T-cell (primary cell): ENCODE measurements at regions not wholly inside any gene's neighbourhood (a gene's known extent, or its start where the extent isn't known, plus 50 kb on each side); places are given as distances from the start of the nearest gene placed in this dataset.

Experiments
- ATAC-seq, 4 experiments: fragments of 200-7000 bp in 3 of 4; fragments of 150-1000 bp in 1 of 4; cut with Tn5 transposase; replicated peaks in 1 of 4; 1 replicate in 3 of 4; 2 replicates in 1 of 4; pipeline ENCODE4 v1.10.0; 2021; ENCODE audit warnings: moderate library complexity in 3 of 4, mild to moderate bottlenecking in 2 of 4, moderate number of reproducible peaks in 1 of 4
- CTCF ChIA-PET, 2 donors: fragments of 300-600 bp; sonication (Branson Sonifier 250); formaldehyde crosslinking; loops; one replicate each; lab custom pipeline; 2022; ENCODE audit warnings: antibody characterized with exemption in 2 of 2; lab: Charles Lee
- POLR2A ChIA-PET, 2 donors: fragments of 300-600 bp; sonication (Branson Sonifier 250); formaldehyde crosslinking; loops; one replicate each; lab custom pipeline; 2022; ENCODE audit warnings: antibody characterized with exemption in 2 of 2; lab: Charles Lee
- DNase-seq, 35 experiments: peaks; one replicate each; pipeline versions ENCODE4 v3.0.0 to v3.0.0-alpha.2; 2013 to 2023
- H3K27ac ChIP-seq: one replicate; pipeline ENCODE4 v1.5.1; 2013; ENCODE audit warnings: low read length
- H3K27me3 ChIP-seq, 2 experiments: replicated peaks in 1 of 2; 1 replicate in 1 of 2; 2 replicates in 1 of 2; pipeline versions ENCODE4 v1.6.1 to v1.7.0; 2013; ENCODE audit warnings: low read length in 1 of 2, mixed read lengths in 1 of 2; ENCODE audit not compliant: control insufficient read depth in 2 of 2, insufficient read depth in 2 of 2; ENCODE audit errors: extremely low read depth in 1 of 2
- H3K36me3 ChIP-seq, 2 donors: 1 replicate in 1 of 2; 2 replicates in 1 of 2; pipeline versions ENCODE4 v1.6.1 to v1.7.0; 2013; ENCODE audit warnings: low read length in 1 of 2; ENCODE audit not compliant: control insufficient read depth in 2 of 2, insufficient read depth in 1 of 2; ENCODE audit errors: extremely low read depth in 1 of 2
- H3K4me1 ChIP-seq, 2 experiments: 1 replicate in 1 of 2; 2 replicates in 1 of 2; pipeline versions ENCODE4 v1.6.1 to v1.7.0; 2013; ENCODE audit warnings: low read length in 2 of 2, mixed read lengths in 1 of 2; ENCODE audit not compliant: insufficient read depth in 2 of 2, control insufficient read depth in 1 of 2; ENCODE audit errors: extremely low read depth in 1 of 2
- H3K4me3 ChIP-seq, 2 donors: 1 replicate in 1 of 2; 2 replicates in 1 of 2; pipeline versions ENCODE4 v1.5.1 to v1.7.0; 2013; ENCODE audit warnings: mild to moderate bottlenecking in 2 of 2, low read length in 1 of 2, moderate library complexity in 1 of 2; ENCODE audit not compliant: control insufficient read depth in 1 of 2; ENCODE audit errors: extremely low read depth in 1 of 2
- H3K9me3 ChIP-seq: 2 replicates; pipeline ENCODE4 v1.7.0; 2013
- H3K27ac Mint-ChIP-seq, 2 donors: one replicate each; pipeline ENCODE4 v1.8.0; 2020 to 2021; ENCODE audit warnings: mild to moderate bottlenecking in 2 of 2, mixed read lengths in 2 of 2
- H3K27me3 Mint-ChIP-seq, 2 donors: one replicate each; pipeline ENCODE4 v1.8.0; 2021 to 2022; ENCODE audit warnings: mixed read lengths in 2 of 2
- H3K36me3 Mint-ChIP-seq: one replicate; pipeline ENCODE4 v1.8.0; 2021; ENCODE audit warnings: mixed read lengths
- H3K4me1 Mint-ChIP-seq, 3 donors: one replicate each; pipeline ENCODE4 v1.8.0; 2020 to 2022; ENCODE audit warnings: mixed read lengths in 3 of 3, mild to moderate bottlenecking in 1 of 3
- H3K4me3 Mint-ChIP-seq, 3 donors: one replicate each; pipeline ENCODE4 v1.8.0; 2020 to 2022; ENCODE audit warnings: mild to moderate bottlenecking in 3 of 3, mixed read lengths in 3 of 3, moderate library complexity in 3 of 3
- H3K9me3 Mint-ChIP-seq, 3 donors: one replicate each; pipeline ENCODE4 v1.8.0; 2020 to 2022; ENCODE audit warnings: mixed read lengths in 3 of 3
- WGBS: methylation state at CpG from one replicate; pipeline ENCODE4 v1.1.5; 2013; ENCODE audit warnings: missing lambda C conversion rate; ENCODE audit not compliant: insufficient coverage; 5-methylcytosine and 5-hydroxymethylcytosine counted together

DNA sequence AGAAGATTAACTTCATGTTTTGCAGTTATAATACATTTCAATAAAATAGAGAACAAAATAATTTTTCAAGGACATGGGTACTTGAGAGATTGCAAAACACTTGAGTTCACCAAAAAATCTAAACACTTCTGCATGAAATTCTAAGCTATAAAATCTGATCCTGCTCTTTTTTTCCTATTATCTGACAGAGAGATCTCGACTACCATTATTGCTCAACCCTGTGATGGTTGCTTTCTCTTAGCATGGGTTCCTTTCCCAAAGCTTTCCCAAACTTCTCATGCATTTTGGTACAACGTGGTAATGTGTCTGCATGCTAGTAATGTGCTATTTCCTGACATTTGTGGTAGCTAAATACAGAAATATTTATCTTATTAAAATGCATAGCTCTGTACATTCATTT is 1243.1 kb upstream of the ADGRB3 start:
- Histone ChIP-seq H3K27me3 (no peaks in the 10 kb centered on the region), H3K27ac (no peak overlapping the region), H3K36me3 (no peaks in the 10 kb centered on the region), H3K9me3 (no peaks in the 10 kb centered on the region), H3K4me3 (no peak overlapping the region), H3K4me1 (no peaks in the 10 kb centered on the region)
- ATAC-seq, result no peak
- no peak for DNase-seq
- ChIA-PET POLR2A (no interaction called here), CTCF (no interaction called here)
- no peaks in the 10 kb centered on the region for H3K4me1 Mint-ChIP-seq
- no peak overlapping the region for H3K27ac Mint-ChIP-seq
- WGBS, result no CpG with 5 or more reads among the region's 2 CpGs
- H3K9me3 Mint-ChIP-seq, result peaks cover 8 to 13% (median 9%) of the 10 kb centered on the region in 3 donors
- H3K4me3 Mint-ChIP-seq, result no peak overlapping the region
- H3K27me3 Mint-ChIP-seq, result no peaks in the 10 kb centered on the region
- no peaks in the 10 kb centered on the region for H3K36me3 Mint-ChIP-seq

DNA sequence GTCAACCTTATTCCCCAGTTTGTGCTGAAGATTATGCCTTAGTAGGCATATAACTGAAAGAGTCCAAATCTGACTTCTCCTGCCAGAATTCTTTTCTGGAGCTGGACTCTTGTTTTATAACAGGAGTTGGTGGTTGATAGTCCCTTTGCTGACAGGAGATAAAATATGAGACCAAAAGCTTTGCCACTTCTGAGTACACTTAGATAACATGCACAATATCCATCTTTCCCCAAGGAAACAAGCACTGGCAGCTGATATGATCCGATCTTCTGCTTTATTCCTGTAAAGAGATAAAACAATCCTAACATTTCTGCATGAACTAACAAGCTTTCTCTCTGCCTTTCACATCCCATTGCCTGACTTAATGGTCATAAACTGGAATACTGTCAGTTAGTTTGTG is 1265.4 kb upstream of the ADGRB3 start:
- CTCF ChIA-PET, result no interaction called here
- H3K27me3 Mint-ChIP-seq, result no peaks in the 10 kb centered on the region
- H3K9me3 ChIP-seq, result no peaks in the 10 kb centered on the region
- POLR2A ChIA-PET, result no interaction called here
- peaks cover 0 to 3% (median 2%) of the 10 kb centered on the region in 3 donors for H3K9me3 Mint-ChIP-seq
- no peaks in the 10 kb centered on the region for H3K4me1 ChIP-seq
- no peaks in the 10 kb centered on the region for H3K36me3 ChIP-seq
- DNase-seq (no peak), ATAC-seq (no peak)
- no peaks in the 10 kb centered on the region for H3K27me3 ChIP-seq
- H3K36me3 Mint-ChIP-seq, result no peaks in the 10 kb centered on the region
- H3K4me1 Mint-ChIP-seq, result no peaks in the 10 kb centered on the region
- WGBS, result 78% methylated on average over 1 of the region's 1 CpG
- H3K4me3 ChIP-seq, result no peak overlapping the region
- H3K27ac ChIP-seq, result no peak overlapping the region
- H3K4me3 Mint-ChIP-seq, result no peak overlapping the region
- H3K27ac Mint-ChIP-seq, result no peak overlapping the region

DNA sequence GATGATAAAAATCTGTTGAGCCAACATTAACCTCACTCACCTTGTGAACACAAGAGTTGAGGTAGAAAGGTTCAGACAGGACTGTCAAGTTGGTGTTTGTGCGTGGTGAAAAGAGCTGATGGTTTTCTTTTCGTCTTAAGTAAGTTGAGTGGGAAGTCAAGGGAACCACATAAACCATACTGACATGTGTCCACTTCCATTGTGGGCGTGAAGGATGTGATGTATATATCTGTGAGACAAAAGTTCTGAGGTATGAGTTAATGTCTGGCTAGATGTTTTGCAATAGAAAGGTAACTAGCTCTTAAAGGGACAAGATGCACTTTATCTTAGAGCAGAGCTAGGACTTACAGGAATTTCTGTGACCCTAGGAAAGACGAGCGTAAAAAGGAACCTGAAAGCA is 1272.1 kb upstream of the ADGRB3 start:
- Mint-ChIP-seq H3K9me3 (no peaks in the 10 kb centered on the region), H3K4me3 (no peak overlapping the region), H3K4me1 (peaks cover 4 to 7% (median 6%) of the 10 kb centered on the region in 3 donors), H3K27ac (no peak overlapping the region), H3K36me3 (no peaks in the 10 kb centered on the region), H3K27me3 (no peaks in the 10 kb centered on the region)
- WGBS, result no CpG with 5 or more reads among the region's 5 CpGs
- Histone ChIP-seq H3K9me3 (no peaks in the 10 kb centered on the region), H3K4me1 (no peaks in the 10 kb centered on the region), H3K27ac (no peak overlapping the region), H3K36me3 (no peaks in the 10 kb centered on the region), H3K27me3 (no peaks in the 10 kb centered on the region), H3K4me3 (no peak overlapping the region)
- POLR2A ChIA-PET, result no interaction called here
- CTCF ChIA-PET, result no interaction called here
- DNase-seq, result no peak
- ATAC-seq, result no peak

DNA sequence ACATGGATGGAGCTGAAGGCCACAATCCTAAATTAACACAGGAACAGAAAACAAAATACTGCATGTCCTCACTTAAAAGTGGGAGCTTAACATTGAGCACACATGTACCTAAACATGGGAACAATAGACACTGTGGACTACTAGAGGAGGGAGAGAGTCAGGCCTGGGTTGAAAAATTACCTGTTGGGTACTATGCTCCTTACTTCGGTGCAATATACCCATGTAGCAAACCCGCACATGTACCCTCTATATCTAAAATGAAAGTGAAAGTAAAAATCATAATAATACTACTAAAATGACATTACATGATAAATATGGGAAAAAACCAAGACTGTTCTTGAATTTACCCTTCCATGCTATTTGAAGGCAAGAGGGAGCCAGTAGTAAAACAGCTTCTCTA is 1273.8 kb upstream of the ADGRB3 start:
- DNase-seq (no peak), ATAC-seq (no peak)
- Histone ChIP-seq H3K4me1 (no peaks in the 10 kb centered on the region), H3K4me3 (no peak overlapping the region), H3K27ac (no peak overlapping the region), H3K36me3 (no peaks in the 10 kb centered on the region), H3K9me3 (no peaks in the 10 kb centered on the region), H3K27me3 (no peaks in the 10 kb centered on the region)
- Mint-ChIP-seq H3K4me1 (peaks cover 4 to 7% (median 6%) of the 10 kb centered on the region in 3 donors), H3K27me3 (no peaks in the 10 kb centered on the region), H3K36me3 (no peaks in the 10 kb centered on the region), H3K4me3 (peak overlapping the region in 1 of 3 donors; percentile 49), H3K9me3 (no peaks in the 10 kb centered on the region), H3K27ac (peak overlapping the region in 1 of 2 donors; percentile 8)
- no CpG with 5 or more reads among the region's 2 CpGs for WGBS
- ChIA-PET CTCF (no interaction called here), POLR2A (no interaction called here)

DNA sequence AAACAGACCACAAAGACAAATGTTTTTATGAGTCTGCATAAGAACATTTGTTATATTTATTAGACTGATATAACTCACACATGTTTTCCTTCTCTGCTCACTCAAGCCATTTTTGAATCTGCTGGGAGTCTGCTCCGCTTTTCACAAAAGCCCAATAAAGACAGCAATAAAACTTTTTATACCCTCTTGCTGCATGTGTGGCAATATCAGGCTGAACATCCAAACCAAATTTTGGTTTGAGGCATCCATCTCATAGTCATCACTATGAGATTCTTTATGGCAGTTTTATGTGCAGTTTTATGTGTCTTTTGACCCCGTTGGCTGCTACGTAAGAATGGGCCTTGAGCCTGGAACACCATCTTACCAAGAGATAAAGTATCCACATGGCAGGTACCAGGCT is 1276.8 kb upstream of the ADGRB3 start:
- DNase-seq, result no peak
- no peak overlapping the region for H3K4me3 ChIP-seq
- Mint-ChIP-seq H3K27me3 (no peaks in the 10 kb centered on the region), H3K4me1 (peaks cover 4 to 7% (median 6%) of the 10 kb centered on the region in 3 donors), H3K36me3 (no peaks in the 10 kb centered on the region), H3K4me3 (no peak overlapping the region), H3K27ac (no peak overlapping the region), H3K9me3 (peaks cover 4 to 6% (median 4%) of the 10 kb centered on the region in 3 donors)
- ChIA-PET POLR2A (no interaction called here), CTCF (no interaction called here)
- no peaks in the 10 kb centered on the region for H3K9me3 ChIP-seq
- H3K27me3 ChIP-seq, result no peaks in the 10 kb centered on the region
- H3K36me3 ChIP-seq, result no peaks in the 10 kb centered on the region
- WGBS, result no CpG with 5 or more reads among the region's 3 CpGs
- no peak overlapping the region for H3K27ac ChIP-seq
- no peak for ATAC-seq
- no peaks in the 10 kb centered on the region for H3K4me1 ChIP-seq

DNA sequence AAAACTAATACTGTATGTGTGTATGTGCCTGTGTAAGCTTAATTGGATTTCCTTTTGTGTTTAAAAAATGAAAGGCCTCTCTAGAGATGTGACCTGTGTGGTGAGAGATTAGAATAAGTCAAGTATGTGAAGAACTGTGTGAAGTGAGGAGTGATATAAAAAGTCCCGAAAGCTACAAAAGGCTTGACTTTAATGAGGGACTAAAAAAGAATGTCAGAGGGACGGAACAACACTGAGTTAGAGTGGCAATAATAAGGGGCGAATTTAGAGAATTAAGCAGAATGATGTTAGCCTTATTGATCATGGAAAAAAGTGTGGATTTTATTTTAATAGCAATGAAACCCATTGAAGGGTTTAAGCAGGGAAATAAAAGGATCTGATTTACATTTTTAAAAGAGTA is 1281.2 kb upstream of the ADGRB3 start:
- ATAC-seq (no peak), DNase-seq (no peak)
- POLR2A ChIA-PET, result no interaction called here
- no peaks in the 10 kb centered on the region for H3K36me3 Mint-ChIP-seq
- H3K9me3 Mint-ChIP-seq, result peaks cover 4 to 7% (median 6%) of the 10 kb centered on the region in 3 donors
- no peak overlapping the region for H3K27ac Mint-ChIP-seq
- H3K4me1 ChIP-seq, result no peaks in the 10 kb centered on the region
- no peak overlapping the region for H3K27ac ChIP-seq
- CTCF ChIA-PET, result no interaction called here
- no peak overlapping the region for H3K4me3 Mint-ChIP-seq
- no peak overlapping the region for H3K4me3 ChIP-seq
- 63% methylated on average over 3 of the region's 3 CpGs for WGBS
- H3K27me3 ChIP-seq, result no peaks in the 10 kb centered on the region
- no peaks in the 10 kb centered on the region for H3K36me3 ChIP-seq
- peaks cover 3% of the 10 kb centered on the region for H3K9me3 ChIP-seq
- H3K27me3 Mint-ChIP-seq, result no peaks in the 10 kb centered on the region
- no peaks in the 10 kb centered on the region for H3K4me1 Mint-ChIP-seq

DNA sequence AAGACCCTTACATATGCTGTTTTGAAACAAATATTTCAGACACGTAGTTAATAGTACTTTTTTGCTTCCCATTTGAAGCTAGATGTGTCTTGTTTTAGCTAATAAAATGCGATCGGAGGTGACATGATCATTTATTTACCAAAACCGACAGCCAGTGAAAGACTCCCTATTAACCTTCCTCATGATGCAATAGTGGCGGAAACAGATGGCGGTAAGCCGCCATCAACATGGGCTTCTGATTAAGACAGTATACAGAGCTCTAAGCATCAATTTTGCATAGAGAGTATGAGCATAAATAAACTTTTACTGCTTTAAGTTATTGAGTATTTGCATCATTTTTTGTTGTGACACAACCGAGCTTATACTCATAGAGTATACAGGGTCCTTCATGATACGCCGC is 1282.4 kb upstream of the ADGRB3 start:
- H3K27me3 Mint-ChIP-seq, result no peaks in the 10 kb centered on the region
- no CpG with 5 or more reads among the region's 10 CpGs for WGBS
- no peak for ATAC-seq

More for the DNA sequence above, 1282.4 kb upstream of the ADGRB3 start:
- Mint-ChIP-seq H3K4me3 (no peak overlapping the region), H3K27ac (no peak overlapping the region), H3K36me3 (no peaks in the 10 kb centered on the region), H3K9me3 (peaks cover 4 to 7% (median 6%) of the 10 kb centered on the region in 3 donors), H3K4me1 (no peaks in the 10 kb centered on the region)
- Histone ChIP-seq H3K27ac (no peak overlapping the region), H3K4me3 (no peak overlapping the region), H3K27me3 (no peaks in the 10 kb centered on the region), H3K9me3 (peaks cover 3% of the 10 kb centered on the region), H3K36me3 (no peaks in the 10 kb centered on the region), H3K4me1 (no peaks in the 10 kb centered on the region)
- POLR2A ChIA-PET, result no interaction called here
- no peak for DNase-seq
- CTCF ChIA-PET, result no interaction called here
